ENCODE measurements at regions not wholly inside any gene's neighbourhood (a gene's known extent, or its start where the extent isn't known, plus 50 kb on each side); places are given as distances from the start of the nearest gene placed in this dataset.

GRCh38 chr17:22278302-22279275 lies 586.3 kb downstream of the KCNJ18 start:
- no peak for TF ChIP-seq POLR2AphosphoS5 (IDR thresholded peaks at IDR 0.05; ENCODE audit: low read depth, low read length)
- no peak for TF ChIP-seq TAF1 (IDR thresholded peaks at IDR 0.05; ENCODE audit: borderline replicate concordance, low read depth, low read length)
- no peak for TF ChIP-seq POLR2A (IDR thresholded peaks at IDR 0.05; ENCODE audit: low read depth, low read length)
